ENCODE measurements at regions not wholly inside any gene's neighbourhood (a gene's known extent, or its start where the extent isn't known, plus 50 kb on each side); places are given as distances from the start of the nearest gene placed in this dataset.

DNA sequence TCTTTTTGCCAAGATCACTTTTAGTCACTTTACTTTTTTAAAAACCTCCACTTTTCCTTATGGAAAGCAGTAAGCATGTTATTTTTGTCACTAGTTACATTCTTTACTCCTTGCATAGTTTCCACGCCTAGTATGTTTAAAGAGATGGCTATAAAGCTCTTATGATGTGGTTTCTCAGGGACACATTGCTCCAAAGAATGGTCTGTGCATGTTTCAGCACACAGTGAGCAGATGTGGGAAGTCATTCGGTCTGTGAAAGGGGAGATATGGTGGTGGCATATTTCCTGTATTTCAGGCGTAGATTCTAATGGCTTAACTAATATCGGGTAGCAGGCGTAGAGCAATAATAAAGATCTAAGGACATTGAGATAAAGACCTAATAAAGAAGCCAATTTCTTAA, 180.7 kb downstream of the SLITRK6 start:
- in situ Hi-C loops (cut with MboI), result no loop called here
- Histone ChIP-seq H3F3A (ENCODE audit: insufficient read depth) (no peaks in the 10 kb centered on the region), H3K9me3 (ENCODE audit: low read depth) (no peaks in the 10 kb centered on the region), H3K4me1 (ENCODE audit: insufficient read depth) (no peaks in the 10 kb centered on the region), H3K79me2 (ENCODE audit: insufficient read depth) (no peaks in the 10 kb centered on the region), H4K20me1 (ENCODE audit: insufficient read depth) (no peaks in the 10 kb centered on the region), H3K27ac (no peak overlapping the region), H3K27me3 (replicated peaks; ENCODE audit: insufficient read depth) (no peaks in the 10 kb centered on the region), H3K9me2 (ENCODE audit: insufficient read depth) (no peaks in the 10 kb centered on the region), H3K36me3 (ENCODE audit: low read depth) (no peaks in the 10 kb centered on the region), H2AFZ (no peak overlapping the region), H3K9ac (no peak overlapping the region), H3K4me2 (ENCODE audit: unreplicated experiment) (no peak overlapping the region), H3K4me3 (no peak overlapping the region)
- TF ChIP-seq EZH2 (IDR thresholded peaks at IDR 0.05; ENCODE audit: insufficient read depth, poor library complexity, severe bottlenecking), result no peak
- DNase-seq, result no peak
- WGBS, 2 experiments (ENCODE audit: low coverage in 1 of 2, low lambda C conversion rate in 2 of 2, missing lambda C conversion rate in 2 of 2), result 9 to 17% methylated on average over 5 of the region's 5 CpGs

GRCh38 chr13:85616275-85616674, 182.9 kb downstream of the SLITRK6 start:
- no peak for TF ChIP-seq EZH2phosphoT487 (IDR thresholded peaks at IDR 0.05; ENCODE audit: insufficient read depth, low read depth)
- TF ChIP-seq EZH2 (IDR thresholded peaks at IDR 0.05; ENCODE audit: insufficient read depth, poor library complexity, severe bottlenecking), result no peak
- H3K27ac ChIP-seq, result no peak overlapping the region
- no peak overlapping the region for H3K4me2 ChIP-seq (ENCODE audit: unreplicated experiment)
- H3K9ac ChIP-seq, result no peak overlapping the region
- H3K4me1 ChIP-seq (ENCODE audit: insufficient read depth), result no peaks in the 10 kb centered on the region
- no peaks in the 10 kb centered on the region for H3F3A ChIP-seq (ENCODE audit: insufficient read depth)
- in situ Hi-C loops (cut with MboI), result no loop called here
- H4K20me1 ChIP-seq (ENCODE audit: insufficient read depth), result no peaks in the 10 kb centered on the region
- no peak overlapping the region for H3K4me3 ChIP-seq
- H3K9me3 ChIP-seq (ENCODE audit: low read depth), result no peaks in the 10 kb centered on the region
- H2AFZ ChIP-seq, result no peak overlapping the region
- DNase-seq, result no peak
- H3K36me3 ChIP-seq (ENCODE audit: low read depth), result no peaks in the 10 kb centered on the region
- 27 to 46% methylated on average over 2 of the region's 2 CpGs for WGBS, 2 experiments (ENCODE audit: low coverage in 1 of 2, low lambda C conversion rate in 2 of 2, missing lambda C conversion rate in 2 of 2)
- no peaks in the 10 kb centered on the region for H3K9me2 ChIP-seq (ENCODE audit: insufficient read depth)
- H3K79me2 ChIP-seq (ENCODE audit: insufficient read depth), result no peaks in the 10 kb centered on the region
- no peaks in the 10 kb centered on the region for H3K27me3 ChIP-seq (replicated peaks; ENCODE audit: insufficient read depth)

DNA sequence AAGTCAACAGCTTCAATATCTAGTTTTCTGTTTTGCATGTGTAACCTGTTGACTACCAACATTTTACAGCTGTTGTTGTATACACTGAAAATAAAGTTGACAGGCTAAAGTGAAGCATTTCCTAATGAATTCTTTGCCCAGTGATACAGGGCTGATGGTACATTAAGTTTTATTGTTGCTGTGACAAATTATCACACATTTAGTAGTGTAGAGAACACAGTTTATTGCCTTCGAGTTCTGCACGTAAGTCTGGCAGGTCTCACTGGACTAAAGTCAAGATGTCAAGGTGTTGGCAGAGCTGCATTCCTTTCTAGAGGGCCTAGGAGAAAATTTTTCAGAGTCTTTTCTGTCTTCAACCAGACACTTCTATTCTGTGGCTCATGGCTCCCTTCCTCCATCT, 184.2 kb downstream of the SLITRK6 start:
- WGBS, 2 experiments (ENCODE audit: low coverage in 1 of 2, low lambda C conversion rate in 2 of 2, missing lambda C conversion rate in 2 of 2), result 26 to 30% methylated on average over 2 of the region's 2 CpGs
- H3K4me1 ChIP-seq (ENCODE audit: insufficient read depth), result no peaks in the 10 kb centered on the region
- no peak overlapping the region for H3K4me2 ChIP-seq (ENCODE audit: unreplicated experiment)
- no peak overlapping the region for H3K4me3 ChIP-seq
- H2AFZ ChIP-seq, result no peak overlapping the region
- H3K9me3 ChIP-seq (ENCODE audit: low read depth), result no peaks in the 10 kb centered on the region
- no peaks in the 10 kb centered on the region for H3K27me3 ChIP-seq (replicated peaks; ENCODE audit: insufficient read depth)
- H3F3A ChIP-seq (ENCODE audit: insufficient read depth), result no peaks in the 10 kb centered on the region
- no peaks in the 10 kb centered on the region for H3K36me3 ChIP-seq (ENCODE audit: low read depth)
- H3K9me2 ChIP-seq (ENCODE audit: insufficient read depth), result no peaks in the 10 kb centered on the region
- no peak for DNase-seq
- TF ChIP-seq EZH2 (IDR thresholded peaks at IDR 0.05; ENCODE audit: insufficient read depth, poor library complexity, severe bottlenecking) (no peak), EZH2phosphoT487 (IDR thresholded peaks at IDR 0.05; ENCODE audit: insufficient read depth, low read depth) (no peak)
- no peak overlapping the region for H3K9ac ChIP-seq
- no peak overlapping the region for H3K27ac ChIP-seq
- no peaks in the 10 kb centered on the region for H3K79me2 ChIP-seq (ENCODE audit: insufficient read depth)
- no peaks in the 10 kb centered on the region for H4K20me1 ChIP-seq (ENCODE audit: insufficient read depth)
- in situ Hi-C loops (cut with MboI), result no loop called here

- no peaks in the 10 kb centered on the region for H3K36me3 ChIP-seq (ENCODE audit: low read depth)
These were observed 189.2 kb downstream of the SLITRK6 start for GRCh38 chr13:85610024-85610423.

DNA sequence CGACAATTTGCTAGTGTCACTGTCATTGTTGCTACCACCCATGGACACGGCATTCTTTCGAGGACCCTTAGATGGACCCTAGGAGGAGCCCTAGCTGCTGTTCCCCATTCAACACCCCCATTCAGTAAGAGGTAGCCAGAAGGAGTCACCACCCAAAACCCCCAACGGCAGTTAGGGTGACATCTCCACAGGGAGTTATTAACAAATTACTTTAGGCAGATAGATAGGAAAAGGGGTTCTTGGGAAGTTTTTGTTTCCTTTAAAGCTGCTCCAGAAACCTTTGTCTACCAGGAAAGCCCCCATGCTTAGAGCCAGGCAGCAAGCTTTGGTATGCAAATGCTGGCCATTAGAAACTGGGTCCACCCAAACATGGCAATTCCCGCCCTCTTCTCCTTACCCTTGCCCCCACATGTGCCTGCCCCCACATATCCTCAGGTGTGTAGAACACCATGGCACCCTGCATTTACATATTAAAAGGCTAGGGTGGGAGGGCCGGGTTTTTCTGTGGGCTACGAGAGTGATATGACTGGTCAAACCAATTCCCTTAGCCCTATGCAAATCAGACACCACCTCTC, 190.9 kb downstream of the SLITRK6 start:
- no peak for DNase-seq
- no peaks in the 10 kb centered on the region for H3K36me3 ChIP-seq (ENCODE audit: low read depth)

More at GRCh38 chr13:85610024-85610423, 189.2 kb downstream of the SLITRK6 start:
- no peak for DNase-seq
- Histone ChIP-seq H3K4me2 (ENCODE audit: unreplicated experiment) (no peak overlapping the region), H4K20me1 (ENCODE audit: insufficient read depth) (no peaks in the 10 kb centered on the region), H3K4me3 (no peak overlapping the region), H3K27me3 (replicated peaks; ENCODE audit: insufficient read depth) (no peaks in the 10 kb centered on the region), H2AFZ (no peak overlapping the region), H3F3A (ENCODE audit: insufficient read depth) (no peaks in the 10 kb centered on the region), H3K79me2 (ENCODE audit: insufficient read depth) (no peaks in the 10 kb centered on the region), H3K9ac (no peak overlapping the region), H3K27ac (no peak overlapping the region), H3K4me1 (ENCODE audit: insufficient read depth) (no peaks in the 10 kb centered on the region), H3K9me3 (ENCODE audit: low read depth) (no peaks in the 10 kb centered on the region), H3K9me2 (ENCODE audit: insufficient read depth) (no peaks in the 10 kb centered on the region)
- WGBS, 2 experiments (ENCODE audit: low coverage in 1 of 2, low lambda C conversion rate in 2 of 2, missing lambda C conversion rate in 2 of 2), result 8 to 13% methylated on average over 2 of the region's 2 CpGs
- TF ChIP-seq EZH2phosphoT487 (IDR thresholded peaks at IDR 0.05; ENCODE audit: insufficient read depth, low read depth) (no peak), EZH2 (IDR thresholded peaks at IDR 0.05; ENCODE audit: insufficient read depth, poor library complexity, severe bottlenecking) (no peak)
- in situ Hi-C loops (cut with MboI), result no loop called here

More for the DNA sequence above, 190.9 kb downstream of the SLITRK6 start:
- no peak overlapping the region for H3K4me3 ChIP-seq
- H3K79me2 ChIP-seq (ENCODE audit: insufficient read depth), result no peaks in the 10 kb centered on the region
- H3K27me3 ChIP-seq (replicated peaks; ENCODE audit: insufficient read depth), result no peaks in the 10 kb centered on the region
- WGBS, 2 experiments (ENCODE audit: low coverage in 1 of 2, low lambda C conversion rate in 2 of 2, missing lambda C conversion rate in 2 of 2), result 17 to 27% methylated on average over 7 of the region's 7 CpGs
- no peak overlapping the region for H3K9ac ChIP-seq
- no peaks in the 10 kb centered on the region for H4K20me1 ChIP-seq (ENCODE audit: insufficient read depth)
- in situ Hi-C loops (cut with MboI), result no loop called here
- H2AFZ ChIP-seq, result no peak overlapping the region
- no peaks in the 10 kb centered on the region for H3K9me3 ChIP-seq (ENCODE audit: low read depth)
- H3F3A ChIP-seq (ENCODE audit: insufficient read depth), result no peaks in the 10 kb centered on the region
- TF ChIP-seq EZH2 (IDR thresholded peaks at IDR 0.05; ENCODE audit: insufficient read depth, poor library complexity, severe bottlenecking) (no peak), EZH2phosphoT487 (IDR thresholded peaks at IDR 0.05; ENCODE audit: insufficient read depth, low read depth) (no peak)
- no peak overlapping the region for H3K4me2 ChIP-seq (ENCODE audit: unreplicated experiment)
- no peaks in the 10 kb centered on the region for H3K9me2 ChIP-seq (ENCODE audit: insufficient read depth)
- no peak overlapping the region for H3K27ac ChIP-seq
- H3K4me1 ChIP-seq (ENCODE audit: insufficient read depth), result no peaks in the 10 kb centered on the region
